Heart left ventricle (tissue), 16 donors: ENCODE measurements at regions not wholly inside any gene's neighbourhood (a gene's known extent, or its start where the extent isn't known, plus 50 kb on each side); places are given as distances from the start of the nearest gene placed in this dataset.
A peak's percentile ranks its signal among the peaks of the same experiment; 100 is the strongest.
"Not testable (repeated sequence)": the region's sequence is repeated elsewhere in the genome, so short reads cannot be mapped to it uniquely, and the experiment has no call there.

Source experiments
- ATAC-seq, 4 donors: fragments of 200-7000 bp; cut with Tn5 transposase; one replicate each; pipeline ENCODE4 v1.9.1; 2020 to 2022; ENCODE audit warnings: moderate library complexity in 4 of 4, mild to moderate bottlenecking in 3 of 4, moderate number of reproducible peaks in 1 of 4
- DNase-seq, 5 donors: peaks; one replicate each; pipeline ENCODE4 v3.0.0-alpha.2; 2020
- H3K27ac ChIP-seq, 12 donors: fragments of 200-600 bp; sonication (generic) in 4 of 12; one replicate each; pipeline versions ENCODE4 v1.5.0 to v1.8.0; 2016 to 2022; ENCODE audit warnings: mild to moderate bottlenecking in 2 of 12
- H3K27me3 ChIP-seq, 9 donors: fragments of 200-600 bp; sonication (generic) in 2 of 9; one replicate each; pipeline versions ENCODE4 v1.5.1 to v1.8.0; 2016 to 2022; ENCODE audit warnings: mild to moderate bottlenecking in 3 of 9
- H3K36me3 ChIP-seq, 9 donors: fragments of 200-600 bp; sonication (generic) in 2 of 9; one replicate each; pipeline versions ENCODE4 v1.5.0 to v1.8.0; 2018 to 2022; ENCODE audit warnings: mild to moderate bottlenecking in 2 of 9
- H3K4me1 ChIP-seq, 12 donors: fragments of 200-600 bp; sonication (generic) in 4 of 12; one replicate each; pipeline versions ENCODE4 v1.5.0 to v1.8.0; 2016 to 2022; ENCODE audit warnings: mild to moderate bottlenecking in 3 of 12
- H3K4me3 ChIP-seq, 12 donors: fragments of 200-600 bp; sonication (generic) in 4 of 12; one replicate each; pipeline versions ENCODE4 v1.5.0 to v1.8.0; 2017 to 2022; ENCODE audit warnings: mild to moderate bottlenecking in 9 of 12, moderate library complexity in 4 of 12
- H3K9me3 ChIP-seq, 12 donors: fragments of 200-600 bp; sonication (generic) in 4 of 12; one replicate each; pipeline versions ENCODE4 v1.5.0 to v1.8.0; 2016 to 2022; ENCODE audit warnings: mild to moderate bottlenecking in 1 of 12
- POLR2A ChIP-seq, 2 donors: fragments of 450-650 bp; IDR thresholded peaks; one replicate each; pipeline ENCODE4 v1.6.1; 2017; ENCODE audit warnings: antibody characterized with exemption in 2 of 2, mild to moderate bottlenecking in 2 of 2, moderate library complexity in 2 of 2
- WGBS, 4 donors: extraction: QIAGEN DNeasy Blood & Tissue Kit in 2 of 4; methylation state at CpG; one replicate each; pipeline versions ENCODE4 v1.1.5 to v1.1.7; 2013 to 2018; 5-methylcytosine and 5-hydroxymethylcytosine counted together
- intact Hi-C, 10 donors: fragments of 100-400 bp; cut with DNase I; formaldehyde crosslinking; loops; one replicate each; pipeline versions ENCODE4 v1.11.1 to v1.14.2; 2022
- TF ChIP-seq, protein P1 (sequence below), 12 donors: fragments of 200-600 bp; sonication (generic) in 4 of 12; IDR thresholded peaks; one replicate each; pipeline versions ENCODE4 v1.5.0 to v1.8.0; 2018 to 2022; ENCODE audit warnings: antibody characterized with exemption in 12 of 12, mild to moderate bottlenecking in 5 of 12
- donor health status: ischemic (EF 13 %, LVEDD 7.1; RV severe dilation, severe dysfunction).
- donor health status: healthy with polysubstance abuse.
- donor health status: DM: no; HTN: yes; CAD: no.
- donor health status: DM: no; HTN: no; CAD: no.
- donor health status: ischemic (EF 25% LVEDD 6.9; RV normal size, moderate dysfunction).
- donor health status: ischemic (EF 25% LVEDD 5.7; RV mildly dilated, moderate dysfunction).
- donor health status: healthy.
- donor health status: DM: yes; HTN: yes; CAD: no.
- donor health status: ischemic (EF 35%, LVEDD 5.7; RV mildly dilated, moderate dysfunction).
- donor health status: nonischemic (EF 11% LVEDD 7.7; RV severe dilation, severe dysfunction).
- donor health status: DM: yes; HTN: yes; CAD: no.
- donor health status: PGD.
- donor health status: ischemic (EF 29% LVEDD 5.4; RV normal size, mild dysfunction).
- donor health status: nonischemic (EF 23%, LVEDD 6.1; RV moderate dilation, normal function).

GRCh38 chr3:162718697-162719096 is 1222.1 kb downstream of the OTOL1 start:
- Histone ChIP-seq H3K27ac (no peak overlapping the region), H3K4me1 (no peaks in the 10 kb centered on the region), H3K27me3 (no peaks in the 10 kb centered on the region), H3K4me3 (no peak overlapping the region), H3K36me3 (no peaks in the 10 kb centered on the region), H3K9me3 (no peaks in the 10 kb centered on the region)
- TF ChIP-seq POLR2A (IDR thresholded peaks at IDR 0.05) = no peak
- TF ChIP-seq, protein P1, sequence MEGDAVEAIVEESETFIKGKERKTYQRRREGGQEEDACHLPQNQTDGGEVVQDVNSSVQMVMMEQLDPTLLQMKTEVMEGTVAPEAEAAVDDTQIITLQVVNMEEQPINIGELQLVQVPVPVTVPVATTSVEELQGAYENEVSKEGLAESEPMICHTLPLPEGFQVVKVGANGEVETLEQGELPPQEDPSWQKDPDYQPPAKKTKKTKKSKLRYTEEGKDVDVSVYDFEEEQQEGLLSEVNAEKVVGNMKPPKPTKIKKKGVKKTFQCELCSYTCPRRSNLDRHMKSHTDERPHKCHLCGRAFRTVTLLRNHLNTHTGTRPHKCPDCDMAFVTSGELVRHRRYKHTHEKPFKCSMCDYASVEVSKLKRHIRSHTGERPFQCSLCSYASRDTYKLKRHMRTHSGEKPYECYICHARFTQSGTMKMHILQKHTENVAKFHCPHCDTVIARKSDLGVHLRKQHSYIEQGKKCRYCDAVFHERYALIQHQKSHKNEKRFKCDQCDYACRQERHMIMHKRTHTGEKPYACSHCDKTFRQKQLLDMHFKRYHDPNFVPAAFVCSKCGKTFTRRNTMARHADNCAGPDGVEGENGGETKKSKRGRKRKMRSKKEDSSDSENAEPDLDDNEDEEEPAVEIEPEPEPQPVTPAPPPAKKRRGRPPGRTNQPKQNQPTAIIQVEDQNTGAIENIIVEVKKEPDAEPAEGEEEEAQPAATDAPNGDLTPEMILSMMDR (IDR thresholded peaks at IDR 0.05) = no peak
- ATAC-seq (no peak), DNase-seq (peak in 1 of 5 donors; percentile 13)
- intact Hi-C loops = no loop called here
- 40 to 79% (median 57%) methylated on average over 2 of the region's 2 CpGs for WGBS, 4 donors

DNA sequence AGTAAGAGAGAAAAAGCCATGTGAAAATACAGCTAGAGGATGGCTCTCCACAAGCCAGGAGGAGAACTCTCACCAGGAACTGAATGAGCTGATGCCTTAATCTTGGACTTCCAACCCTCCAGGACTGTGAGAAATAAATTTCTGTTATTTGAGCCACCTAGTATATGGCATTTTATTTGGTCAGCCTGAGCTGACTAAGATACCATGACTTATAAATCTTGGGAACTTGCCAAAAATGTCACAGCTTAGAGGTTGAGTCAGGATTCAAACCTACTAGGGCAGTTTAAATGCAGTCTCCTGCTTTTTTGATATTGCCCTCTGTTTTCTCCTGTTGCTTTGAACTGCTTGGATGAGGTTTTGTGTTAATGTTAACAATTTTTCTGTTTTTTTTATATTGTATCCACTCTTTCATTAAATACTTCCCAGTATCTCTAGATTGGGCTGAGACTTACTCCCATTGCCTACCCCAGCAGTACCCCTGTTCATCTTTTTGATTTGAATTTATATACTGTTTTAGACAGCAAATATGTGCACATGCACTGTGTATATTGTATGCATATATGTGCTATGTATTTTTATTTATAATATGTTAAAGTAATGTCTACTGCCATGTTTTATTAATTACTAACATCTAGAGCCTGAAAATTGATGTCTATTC is 1223.2 kb downstream of the OTOL1 start:
- no peaks in the 10 kb centered on the region for H3K27me3 ChIP-seq
- H3K27ac ChIP-seq = no peak overlapping the region
- intact Hi-C loops = no loop called here
- H3K4me3 ChIP-seq = no peak overlapping the region
- ATAC-seq (no peak), DNase-seq (no peak)
- TF ChIP-seq, protein P1 (IDR thresholded peaks at IDR 0.05) = no peak
- no peak for TF ChIP-seq POLR2A (IDR thresholded peaks at IDR 0.05)
- no peaks in the 10 kb centered on the region for H3K9me3 ChIP-seq
- H3K4me1 ChIP-seq = no peaks in the 10 kb centered on the region
- H3K36me3 ChIP-seq = no peaks in the 10 kb centered on the region

DNA sequence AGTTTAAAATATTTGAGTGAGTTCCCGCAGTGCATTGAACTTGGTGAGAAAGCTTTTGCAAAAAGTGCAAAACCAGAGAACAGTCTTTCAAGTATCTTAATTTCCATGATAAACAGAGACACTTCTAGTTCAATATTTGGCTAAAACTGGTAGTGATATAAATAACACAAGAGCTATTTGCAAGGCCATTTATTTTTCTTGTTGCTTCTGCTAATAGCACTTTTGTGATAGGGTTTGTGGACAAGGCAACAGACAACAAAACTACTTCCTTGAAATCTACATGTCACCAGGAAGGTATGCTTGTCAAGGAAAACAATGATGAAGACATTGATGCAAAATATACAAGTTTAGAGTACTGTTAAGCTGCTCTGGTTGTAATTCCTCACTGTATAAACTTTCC is 1225.1 kb downstream of the OTOL1 start:
- H3K27ac ChIP-seq = no peak overlapping the region
- no peaks in the 10 kb centered on the region for H3K4me1 ChIP-seq
- 64 to 80% (median 70%) methylated on average over 1 of the region's 1 CpG for WGBS, 4 donors
- DNase-seq (no peak), ATAC-seq (no peak)
- no peaks in the 10 kb centered on the region for H3K27me3 ChIP-seq
- TF ChIP-seq, protein P1 (IDR thresholded peaks at IDR 0.05) = no peak
- TF ChIP-seq POLR2A (IDR thresholded peaks at IDR 0.05) = no peak
- intact Hi-C loops = no loop called here
- no peak overlapping the region for H3K4me3 ChIP-seq
- H3K9me3 ChIP-seq = no peaks in the 10 kb centered on the region
- H3K36me3 ChIP-seq = no peaks in the 10 kb centered on the region

DNA sequence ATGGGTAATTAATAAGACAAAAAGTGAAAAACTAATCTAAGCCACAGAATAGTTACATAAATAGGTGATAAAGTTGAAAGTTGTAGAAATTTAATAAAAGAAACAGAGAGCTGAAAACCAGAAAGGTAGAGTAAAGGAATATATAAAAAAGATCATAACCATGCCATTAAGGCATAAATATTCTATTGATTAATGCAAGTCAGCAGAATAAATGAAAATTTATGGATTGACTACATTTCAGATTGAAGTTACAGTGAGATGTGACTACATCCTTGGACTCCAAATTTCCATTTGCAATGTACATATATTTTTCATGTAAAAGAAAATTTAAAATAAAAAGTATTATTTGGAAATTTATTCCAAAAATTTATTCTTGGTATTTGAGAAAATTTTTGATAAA is 1225.7 kb downstream of the OTOL1 start:
- H3K36me3 ChIP-seq = no peaks in the 10 kb centered on the region
- TF ChIP-seq, protein P1 (IDR thresholded peaks at IDR 0.05) = no peak
- no peak for TF ChIP-seq POLR2A (IDR thresholded peaks at IDR 0.05)
- no peak overlapping the region for H3K4me3 ChIP-seq
- H3K9me3 ChIP-seq = no peaks in the 10 kb centered on the region
- no peaks in the 10 kb centered on the region for H3K27me3 ChIP-seq
- DNase-seq (no peak), ATAC-seq (no peak)
- no peaks in the 10 kb centered on the region for H3K4me1 ChIP-seq
- H3K27ac ChIP-seq = no peak overlapping the region
- intact Hi-C loops = no loop called here

DNA sequence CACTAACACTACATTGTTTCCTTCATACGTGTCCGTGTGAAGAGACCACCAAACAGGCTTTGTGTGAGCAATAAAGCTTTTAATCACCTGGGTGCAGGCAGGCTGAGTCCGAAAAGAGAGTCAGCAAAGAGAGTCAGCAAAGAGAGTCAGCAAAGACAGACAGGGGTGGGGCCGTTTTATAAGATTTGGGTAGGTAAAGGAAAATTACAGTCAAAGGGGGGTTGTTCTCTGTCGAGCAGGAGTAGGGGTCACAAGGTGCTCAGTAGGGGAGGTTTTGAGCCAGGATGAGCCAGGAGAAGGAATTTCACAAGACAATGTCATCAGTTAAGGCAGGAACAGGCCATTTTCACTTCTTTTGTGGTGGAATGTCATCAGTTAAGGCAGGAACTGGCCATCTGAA is 1226.2 kb downstream of the OTOL1 start:
- H3K27ac ChIP-seq, H3K36me3 ChIP-seq, H3K4me3 ChIP-seq, intact Hi-C loops, H3K27me3 ChIP-seq, DNase-seq, H3K4me1 ChIP-seq, H3K9me3 ChIP-seq, ATAC-seq: not testable (repeated sequence)
- WGBS, 4 donors = 76 to 81% (median 78%) methylated on average over 5 of the region's 5 CpGs
